ENCODE measurements at regions not wholly inside any gene's neighbourhood (a gene's known extent, or its start where the extent isn't known, plus 50 kb on each side); places are given as distances from the start of the nearest gene placed in this dataset.

- no peak for DNase-seq (ENCODE audit: low spot score)
- no peak for ATAC-seq (ENCODE audit: low FRiP score)
- TF ChIP-seq CTCF (IDR thresholded peaks at IDR 0.05) = no peak
Observed at GRCh38 chr2:219726916-219727315, 99.5 kb downstream of the SLC4A3 start.

GRCh38 chr2:219727771-219728429 is 100.5 kb downstream of the SLC4A3 start:
- DNase-seq (ENCODE audit: low spot score) (no peak), ATAC-seq (ENCODE audit: low FRiP score) (peak; percentile 89)
- no peak for TF ChIP-seq CTCF (IDR thresholded peaks at IDR 0.05)

- ATAC-seq (ENCODE audit: low FRiP score) = no peak
Observed at GRCh38 chr2:219728991-219729487, 101.6 kb downstream of the SLC4A3 start.

GRCh38 chr2:219731173-219731572 is 103.7 kb downstream of the SLC4A3 start:
- ATAC-seq (ENCODE audit: low FRiP score) (no peak), DNase-seq (ENCODE audit: low spot score) (no peak)
- TF ChIP-seq CTCF (IDR thresholded peaks at IDR 0.05) = no peak

More at GRCh38 chr2:219728991-219729487, 101.6 kb downstream of the SLC4A3 start:
- DNase-seq (ENCODE audit: low spot score) = no peak
- no peak for TF ChIP-seq CTCF (IDR thresholded peaks at IDR 0.05)

- ATAC-seq (ENCODE audit: low FRiP score) (no peak), DNase-seq (ENCODE audit: low spot score) (no peak)
- TF ChIP-seq CTCF (IDR thresholded peaks at IDR 0.05) = no peak
Observed at GRCh38 chr2:219733106-219733505, 105.7 kb downstream of the SLC4A3 start.

- no peak for TF ChIP-seq CTCF (IDR thresholded peaks at IDR 0.05)
- no peak for DNase-seq (ENCODE audit: low spot score)
Observed at GRCh38 chr2:219733746-219734145, 106.3 kb downstream of the SLC4A3 start.

GRCh38 chr2:219736209-219736608 is 108.8 kb downstream of the SLC4A3 start:
- TF ChIP-seq CTCF (IDR thresholded peaks at IDR 0.05) = peak in 1 of 3 donors; percentile 13
- DNase-seq (ENCODE audit: low spot score) = no peak
- ATAC-seq (ENCODE audit: low FRiP score) = no peak

More at GRCh38 chr2:219733746-219734145, 106.3 kb downstream of the SLC4A3 start:
- no peak for ATAC-seq (ENCODE audit: low FRiP score)

Data from omental fat pad (tissue), 3 donors.